ENCODE measurements at regions not wholly inside any gene's neighbourhood (a gene's known extent, or its start where the extent isn't known, plus 50 kb on each side); places are given as distances from the start of the nearest gene placed in this dataset.

- 84 to 100% (median 86%) methylated on average over 3 of the region's 3 CpGs for WGBS, 4 donors
- intact Hi-C loops (cut with DNase I): no loop called here
- Histone ChIP-seq H3K27me3 (no peaks in the 10 kb centered on the region), H3K4me1 (replicated peaks in 1 of 2) (peaks cover 0 to 5% of the 10 kb centered on the region in 2 donors), H3K9me3 (replicated peaks in 1 of 3) (no peaks in the 10 kb centered on the region), H3K27ac (no peak overlapping the region), H3K36me3 (replicated peaks in 1 of 2) (no peaks in the 10 kb centered on the region), H3K4me3 (no peak overlapping the region)
- TF ChIP-seq CTCF (IDR thresholded peaks at IDR 0.05): no peak
- no peak for TF ChIP-seq POLR2A (IDR thresholded peaks at IDR 0.05)
- DNase-seq: no peak
These were observed 68.2 kb upstream of the CCDC190 start for GRCh38 chr1:162929177-162929576.

- peaks cover 0 to 5% of the 10 kb centered on the region in 2 donors for H3K4me1 ChIP-seq (replicated peaks in 1 of 2)
- TF ChIP-seq CTCF (IDR thresholded peaks at IDR 0.05) (no peak), POLR2A (IDR thresholded peaks at IDR 0.05) (no peak)
- H3K27ac ChIP-seq: no peak overlapping the region
- no peaks in the 10 kb centered on the region for H3K9me3 ChIP-seq (replicated peaks in 1 of 3)
- H3K36me3 ChIP-seq (replicated peaks in 1 of 2): no peaks in the 10 kb centered on the region
- intact Hi-C loops (cut with DNase I): no loop called here
- H3K27me3 ChIP-seq: no peaks in the 10 kb centered on the region
- no peak overlapping the region for H3K4me3 ChIP-seq
- no peak for DNase-seq
- WGBS, 4 donors: 75 to 89% (median 82%) methylated on average over 1 of the region's 1 CpG
These were observed 67.2 kb upstream of the CCDC190 start for GRCh38 chr1:162928141-162928540.

- H3K27me3 ChIP-seq: no peaks in the 10 kb centered on the region
- intact Hi-C loops (cut with DNase I): no loop called here
- WGBS, 4 donors: 90 to 97% (median 95%) methylated on average over 5 of the region's 5 CpGs
- H3K9me3 ChIP-seq (replicated peaks in 1 of 3): no peaks in the 10 kb centered on the region
- no peak for TF ChIP-seq CTCF (IDR thresholded peaks at IDR 0.05)
- no peak for TF ChIP-seq POLR2A (IDR thresholded peaks at IDR 0.05)
- H3K4me1 ChIP-seq (replicated peaks in 1 of 2): peaks cover 0 to 5% of the 10 kb centered on the region in 2 donors
- H3K27ac ChIP-seq: no peak overlapping the region
- no peak for DNase-seq
- H3K36me3 ChIP-seq (replicated peaks in 1 of 2): no peaks in the 10 kb centered on the region
- H3K4me3 ChIP-seq: no peak overlapping the region
These were observed 66.4 kb upstream of the CCDC190 start for GRCh38 chr1:162927421-162927820.

GRCh38 chr1:162926906-162927305, 65.9 kb upstream of the CCDC190 start:
- WGBS, 4 donors: 85 to 95% (median 92%) methylated on average over 3 of the region's 3 CpGs
- H3K4me3 ChIP-seq: no peak overlapping the region
- no peaks in the 10 kb centered on the region for H3K27me3 ChIP-seq
- no peaks in the 10 kb centered on the region for H3K9me3 ChIP-seq (replicated peaks in 1 of 3)
- TF ChIP-seq POLR2A (IDR thresholded peaks at IDR 0.05): no peak
- TF ChIP-seq CTCF (IDR thresholded peaks at IDR 0.05): no peak
- intact Hi-C loops (cut with DNase I): no loop called here
- no peak overlapping the region for H3K27ac ChIP-seq
- H3K4me1 ChIP-seq (replicated peaks in 1 of 2): peaks cover 0 to 5% of the 10 kb centered on the region in 2 donors
- no peaks in the 10 kb centered on the region for H3K36me3 ChIP-seq (replicated peaks in 1 of 2)
- no peak for DNase-seq
